ENCODE measurements at regions not wholly inside any gene's neighbourhood (a gene's known extent, or its start where the extent isn't known, plus 50 kb on each side); places are given as distances from the start of the nearest gene placed in this dataset.
"Not testable (repeated sequence)": the region's sequence is repeated elsewhere in the genome, so short reads cannot be mapped to it uniquely, and the experiment has no call there.

DNA sequence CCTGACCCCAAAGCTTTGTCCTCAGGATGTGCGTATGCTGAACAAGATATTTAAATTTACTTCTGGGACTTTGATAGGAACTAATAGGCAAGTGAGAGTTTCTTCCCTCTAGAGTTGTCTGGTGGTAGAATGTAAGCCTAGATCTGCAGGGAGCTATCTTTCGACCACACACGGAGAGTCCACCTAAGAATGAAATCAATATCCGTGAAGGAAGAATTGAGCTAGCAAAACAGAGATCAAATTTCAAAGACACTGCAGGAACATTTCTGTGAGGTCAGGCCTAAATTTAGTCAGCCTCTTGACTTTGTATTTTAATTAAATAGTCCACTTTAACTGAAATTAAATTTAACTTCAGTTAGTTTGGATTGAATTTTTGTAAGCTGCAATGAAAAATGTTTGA, 871.3 kb downstream of the RAB28 start:
- in situ Hi-C loops (cut with HindIII; ENCODE audit: low sequenced_read_pairs): no loop called here

DNA sequence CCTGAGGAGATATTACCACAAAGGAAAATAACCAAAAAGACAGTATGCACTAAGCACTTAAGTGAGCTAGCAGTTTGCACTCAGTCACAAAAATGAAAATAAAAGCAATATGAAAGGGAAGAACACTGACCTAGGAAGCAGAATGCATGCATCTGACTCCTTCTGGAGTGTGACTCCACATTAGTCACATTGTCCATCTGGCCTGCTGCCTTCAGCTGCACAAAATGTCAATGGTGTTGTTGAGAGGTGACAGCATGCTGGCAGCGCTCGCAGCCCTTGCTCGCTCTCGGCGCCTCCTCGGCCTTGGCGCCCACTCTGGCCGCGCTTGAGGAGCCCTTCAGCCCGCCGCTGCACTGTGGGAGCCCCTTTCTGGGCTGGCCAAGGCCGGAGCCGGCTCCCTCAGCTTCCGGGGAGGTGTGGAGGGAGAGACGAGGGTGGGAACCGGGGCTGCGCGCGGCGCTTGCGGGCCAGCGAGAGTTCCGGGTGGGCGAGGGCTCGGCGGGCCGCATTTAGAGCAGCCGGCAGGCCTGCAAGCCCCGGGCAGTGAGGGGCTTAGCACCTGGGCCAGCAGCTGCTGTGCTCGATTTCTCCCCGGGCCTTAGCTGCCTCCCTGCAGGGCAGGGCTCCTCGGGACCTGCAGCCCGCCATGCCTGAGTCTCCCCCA, 874.8 kb downstream of the RAB28 start:
- in situ Hi-C loops (cut with HindIII; ENCODE audit: low sequenced_read_pairs): not testable (repeated sequence)

DNA sequence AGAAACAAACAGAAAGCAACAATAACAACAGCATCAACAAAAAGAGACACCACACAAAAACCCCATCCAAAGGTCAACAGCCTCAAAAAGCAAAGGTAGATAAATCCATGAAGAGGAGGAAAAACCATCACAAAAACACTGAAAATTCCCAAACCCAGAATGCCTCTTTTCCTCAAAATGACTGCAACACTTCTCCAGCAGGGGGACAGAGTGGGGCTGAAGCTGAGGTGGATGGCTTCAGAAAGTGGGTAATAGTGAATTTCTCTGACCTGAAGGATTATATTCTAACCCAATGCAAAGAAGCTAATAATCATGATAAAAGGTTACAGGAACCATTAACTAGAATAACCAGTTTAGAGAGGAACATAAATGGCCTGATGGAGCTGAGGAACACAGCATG, 888.2 kb downstream of the RAB28 start:
- in situ Hi-C loops (cut with HindIII; ENCODE audit: low sequenced_read_pairs): no loop called here

DNA sequence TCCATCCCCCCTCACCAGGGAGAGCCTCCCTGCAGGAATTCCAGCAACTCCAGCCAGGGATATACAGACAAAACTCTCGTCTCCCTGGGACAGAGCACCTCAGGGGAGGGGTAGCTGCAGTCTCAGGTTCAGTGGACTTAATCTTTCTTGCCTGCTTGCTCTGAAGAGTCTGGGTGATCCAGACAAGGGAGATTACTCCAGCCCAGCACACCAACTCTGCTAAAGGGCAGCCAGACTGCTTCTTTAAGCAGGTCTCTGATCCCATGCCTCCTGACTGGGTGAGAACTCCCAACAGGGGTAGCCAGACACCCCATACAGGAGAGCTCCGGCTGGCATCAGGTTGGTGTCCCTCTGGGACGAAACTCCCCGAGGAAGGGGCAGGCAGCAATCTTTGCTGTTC, 888.7 kb downstream of the RAB28 start:
- in situ Hi-C loops (cut with HindIII; ENCODE audit: low sequenced_read_pairs): no loop called here

DNA sequence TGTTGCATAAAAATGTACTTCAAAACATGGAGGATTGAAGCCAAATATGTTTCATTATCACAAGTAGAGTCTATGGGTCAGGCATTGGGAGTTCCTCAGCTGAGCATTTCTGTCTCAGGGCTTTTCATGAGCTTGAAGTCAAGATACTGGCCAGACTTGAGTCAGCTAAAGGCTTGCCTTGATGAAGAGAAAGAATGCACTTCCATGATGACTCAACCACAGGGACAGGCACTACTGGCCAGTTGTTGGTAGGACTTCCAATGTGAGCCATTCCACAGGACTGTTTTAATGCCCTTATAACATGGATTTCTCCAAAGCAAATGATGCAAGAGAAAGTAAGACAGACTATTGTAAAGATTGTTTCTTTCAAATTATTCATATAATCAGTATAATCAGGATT, 895.6 kb downstream of the RAB28 start:
- in situ Hi-C loops (cut with HindIII; ENCODE audit: low sequenced_read_pairs): no loop called here

DNA sequence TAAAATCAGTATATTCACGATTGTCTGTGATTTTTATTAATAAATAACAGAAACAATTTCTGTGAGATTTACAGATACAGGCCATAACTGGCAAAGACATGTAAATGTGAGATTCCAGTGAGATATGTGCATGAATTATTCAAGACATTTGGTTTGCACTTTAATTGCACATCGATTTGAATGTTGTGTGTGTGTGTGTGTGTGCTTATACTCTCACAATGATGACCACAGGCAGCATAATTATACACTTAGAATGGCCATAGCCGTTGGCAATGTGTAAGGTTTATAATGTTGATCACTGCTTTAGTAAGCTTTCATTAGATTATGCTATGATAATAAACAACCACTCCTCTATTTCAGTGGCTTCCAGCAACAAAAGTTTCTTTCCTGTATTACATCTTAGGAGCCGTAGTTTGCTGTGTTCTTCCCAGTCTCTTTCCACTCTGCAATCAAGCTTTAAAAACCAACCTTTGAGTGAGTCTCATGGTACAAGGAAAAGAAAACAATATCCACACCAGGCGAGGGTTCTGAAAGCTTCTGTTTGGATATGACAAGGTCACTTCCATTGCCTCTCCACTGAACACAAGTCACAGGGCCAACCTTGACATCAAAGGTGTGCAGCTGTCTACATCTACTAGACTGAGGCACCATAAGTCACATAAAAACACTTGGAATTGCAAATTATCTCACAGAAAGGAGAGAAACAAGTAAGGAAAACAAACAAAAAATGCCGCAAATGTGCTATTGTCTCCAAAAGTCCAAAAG, 897.7 kb downstream of the RAB28 start:
- in situ Hi-C loops (cut with HindIII; ENCODE audit: low sequenced_read_pairs): no loop called here

DNA sequence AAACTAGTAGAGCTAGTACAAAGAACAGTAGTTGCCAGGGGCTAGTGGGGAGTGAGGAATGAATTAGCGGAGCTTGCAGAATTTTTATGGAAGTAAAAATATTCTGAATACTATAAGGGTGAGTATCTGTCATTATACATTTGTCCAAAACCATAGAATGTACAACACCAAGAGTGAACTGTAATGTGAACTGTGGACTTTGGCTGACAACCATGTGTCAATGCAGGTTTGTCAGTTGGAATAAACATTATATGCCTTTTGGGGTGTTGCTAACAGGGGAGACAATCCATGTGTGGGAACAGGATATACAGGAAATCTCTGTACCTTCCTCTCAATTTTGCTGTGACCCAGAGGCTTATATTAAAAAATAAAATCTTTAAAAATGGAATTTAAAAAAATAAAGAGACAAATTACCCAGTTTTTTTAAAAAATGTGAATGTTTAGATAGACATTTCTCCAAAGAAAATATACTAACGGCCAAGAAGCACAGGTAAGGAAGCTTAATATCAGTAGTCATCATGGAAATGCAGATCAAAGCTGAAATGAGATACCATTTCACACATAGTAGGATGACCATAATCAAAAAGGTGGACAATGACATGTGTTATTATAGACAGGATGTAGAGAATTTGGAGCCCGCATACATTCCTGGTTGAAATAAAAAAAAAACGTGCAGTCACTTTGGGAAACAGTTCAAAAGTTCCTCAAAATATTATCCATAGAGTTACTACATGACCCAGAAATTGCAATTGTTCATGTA, 899.8 kb downstream of the RAB28 start:
- in situ Hi-C loops (cut with HindIII; ENCODE audit: low sequenced_read_pairs): no loop called here

DNA sequence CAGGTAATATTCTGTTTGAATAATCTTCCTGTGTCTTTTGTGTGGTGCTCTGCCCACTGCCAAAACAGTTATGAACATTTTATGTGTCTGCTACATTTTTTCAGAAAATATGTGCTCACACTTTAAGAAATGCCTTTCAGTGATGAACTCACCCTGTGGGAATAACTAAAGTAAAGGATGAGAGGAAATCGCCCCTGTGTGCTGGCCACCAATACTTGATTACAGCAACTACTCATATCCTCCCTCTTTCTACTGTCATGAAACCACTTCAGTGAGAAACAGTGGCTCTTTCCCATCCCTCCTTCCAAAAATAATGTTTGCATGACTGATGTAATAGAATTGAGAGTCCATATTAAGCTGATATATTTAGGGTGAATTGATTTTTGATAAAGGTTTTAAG, 900.9 kb downstream of the RAB28 start:
- in situ Hi-C loops (cut with HindIII; ENCODE audit: low sequenced_read_pairs): no loop called here

DNA sequence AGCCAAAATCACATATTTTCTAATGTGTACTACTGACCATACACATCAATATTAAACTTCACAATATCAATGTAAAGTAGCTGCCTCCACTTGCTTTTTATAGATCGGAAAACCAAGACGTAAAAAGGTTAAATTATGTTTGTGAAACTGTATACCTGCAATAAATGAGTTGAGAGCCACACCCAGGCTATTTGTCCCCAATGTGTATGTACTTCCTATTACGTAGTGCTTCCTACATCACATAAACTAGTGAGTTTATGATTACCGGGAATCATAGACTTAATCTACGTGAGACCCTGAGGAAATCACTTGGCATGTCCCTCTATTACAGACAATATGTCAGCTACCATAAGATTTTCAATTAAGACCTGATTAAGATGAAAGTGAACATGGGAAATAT, 903.4 kb downstream of the RAB28 start:
- in situ Hi-C loops (cut with HindIII; ENCODE audit: low sequenced_read_pairs): no loop called here

DNA sequence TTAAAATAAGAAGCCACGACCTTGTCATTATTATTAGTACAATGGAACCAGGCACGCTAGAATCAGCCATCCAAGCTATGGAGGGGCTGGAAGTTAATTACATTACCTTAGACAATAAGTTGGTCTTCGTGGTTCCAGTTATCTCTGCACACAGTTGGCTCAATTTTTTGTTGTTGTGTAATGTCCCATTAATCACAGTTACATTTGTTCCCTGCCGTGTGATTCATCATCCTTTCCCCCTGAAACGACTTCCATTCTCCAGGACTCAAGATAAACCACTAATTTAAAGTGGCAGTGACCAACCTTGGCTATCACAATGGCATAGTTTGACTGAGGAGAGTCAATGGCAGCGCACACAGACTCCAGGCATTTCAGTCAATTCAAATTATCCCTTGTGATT, 905.0 kb downstream of the RAB28 start:
- in situ Hi-C loops (cut with HindIII; ENCODE audit: low sequenced_read_pairs): no loop called here

DNA sequence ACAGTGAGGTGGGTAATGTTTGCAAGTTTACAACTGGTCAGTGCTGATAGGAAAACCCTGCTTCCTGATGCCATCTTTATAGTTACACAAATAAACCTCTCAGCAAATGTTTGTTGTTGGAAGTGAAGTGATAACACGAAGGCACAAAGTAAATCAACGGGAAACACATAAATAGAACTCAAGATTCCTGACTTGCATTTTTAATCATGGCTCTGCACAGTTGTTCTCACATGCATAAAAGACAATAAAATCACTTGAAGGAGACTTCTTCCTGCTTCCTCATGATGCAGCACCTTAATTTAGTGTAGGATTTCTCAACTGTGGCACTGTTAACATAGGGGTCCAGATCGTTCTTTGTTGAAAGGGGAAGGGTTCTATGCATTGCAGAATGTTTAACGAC, 907.7 kb downstream of the RAB28 start:
- in situ Hi-C loops (cut with HindIII; ENCODE audit: low sequenced_read_pairs): no loop called here

DNA sequence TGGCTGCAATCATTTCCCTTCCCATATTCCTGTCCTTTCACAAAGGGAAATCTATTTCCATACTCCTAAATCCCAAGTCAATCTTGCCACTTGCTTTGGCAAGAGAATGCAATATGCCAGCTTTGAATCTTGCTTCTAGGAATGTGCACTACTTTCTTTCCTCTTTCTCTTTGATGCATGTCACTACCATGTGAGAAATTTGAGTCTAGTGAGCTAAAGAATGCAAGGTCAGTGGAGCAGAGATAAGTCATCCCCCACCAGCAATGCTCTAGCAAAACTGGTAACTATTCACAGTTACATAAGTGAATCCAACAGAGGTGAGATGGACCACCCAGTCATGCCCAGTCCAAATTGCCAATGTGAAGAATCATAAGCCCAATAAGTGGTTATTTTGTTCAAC, 910.4 kb downstream of the RAB28 start:
- in situ Hi-C loops (cut with HindIII; ENCODE audit: low sequenced_read_pairs): no loop called here

DNA sequence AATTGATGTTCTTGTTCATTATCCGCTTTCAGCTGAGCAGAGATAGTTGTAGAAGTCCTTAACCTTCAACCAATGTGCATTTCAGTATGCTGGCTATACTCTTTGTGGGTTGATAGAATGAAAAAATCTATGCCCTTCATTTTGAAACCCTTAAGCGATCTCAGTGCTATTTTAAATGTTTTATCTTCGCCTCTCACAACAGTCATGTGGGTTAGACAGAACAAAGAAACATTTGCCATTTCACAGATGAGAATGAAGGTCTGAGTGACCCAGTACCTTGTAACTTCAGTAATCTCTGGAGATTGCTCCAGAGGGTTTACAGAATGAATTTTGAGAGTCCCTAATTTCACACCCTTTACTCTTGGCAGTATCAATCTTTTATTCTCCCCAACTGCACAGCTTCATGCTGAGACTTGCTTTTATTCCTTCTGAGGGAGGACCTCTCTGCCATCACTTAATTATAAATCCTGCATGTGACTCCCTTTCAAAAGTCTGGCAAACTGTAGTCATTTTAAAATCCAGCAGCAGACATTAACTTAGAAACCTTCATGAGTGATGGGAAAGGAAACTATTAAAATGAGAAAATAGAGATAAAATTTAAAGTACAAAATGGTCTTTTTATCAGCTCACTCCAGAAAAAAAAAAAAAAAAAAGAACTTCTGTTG, 921.5 kb downstream of the RAB28 start:
- in situ Hi-C loops (cut with HindIII; ENCODE audit: low sequenced_read_pairs): no loop called here

DNA sequence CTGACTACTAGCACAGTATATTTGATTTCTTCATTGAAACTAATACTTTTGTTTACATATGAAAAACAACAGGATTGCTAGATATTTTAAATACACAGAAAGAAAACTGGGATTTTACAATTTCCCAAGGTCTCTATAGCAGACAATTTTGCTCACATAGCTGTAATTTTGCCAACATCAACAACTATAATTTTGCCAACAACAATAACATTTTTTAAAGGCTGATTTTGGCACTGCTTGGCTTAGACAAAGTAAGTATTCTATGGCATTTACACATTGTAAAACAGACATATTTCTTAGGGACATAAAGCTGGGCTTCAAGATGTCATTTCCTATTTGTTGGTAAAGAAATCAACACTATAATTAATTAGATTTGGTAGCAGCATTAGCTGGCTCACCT, 922.1 kb downstream of the RAB28 start:
- in situ Hi-C loops (cut with HindIII; ENCODE audit: low sequenced_read_pairs): no loop called here

DNA sequence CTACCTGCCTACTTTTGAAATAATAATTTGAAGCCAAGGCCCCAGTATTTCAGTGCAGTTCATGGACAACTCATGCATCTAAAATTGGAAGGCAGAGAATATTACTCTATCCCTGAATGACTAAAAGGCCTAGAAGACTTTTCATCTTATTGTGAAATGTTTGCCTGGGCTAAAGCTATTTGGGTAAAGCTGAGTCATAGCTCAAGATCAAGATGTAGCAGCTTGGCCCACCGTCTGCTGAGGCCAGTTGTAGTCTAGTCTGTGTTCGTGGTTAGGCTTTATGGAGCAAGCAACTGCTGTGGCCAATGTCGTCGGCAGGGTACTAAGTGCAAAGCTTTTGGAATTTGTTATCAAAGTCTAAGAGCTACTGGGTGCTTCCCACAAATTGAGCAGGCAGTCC, 929.1 kb downstream of the RAB28 start:
- in situ Hi-C loops (cut with HindIII; ENCODE audit: low sequenced_read_pairs): no loop called here

DNA sequence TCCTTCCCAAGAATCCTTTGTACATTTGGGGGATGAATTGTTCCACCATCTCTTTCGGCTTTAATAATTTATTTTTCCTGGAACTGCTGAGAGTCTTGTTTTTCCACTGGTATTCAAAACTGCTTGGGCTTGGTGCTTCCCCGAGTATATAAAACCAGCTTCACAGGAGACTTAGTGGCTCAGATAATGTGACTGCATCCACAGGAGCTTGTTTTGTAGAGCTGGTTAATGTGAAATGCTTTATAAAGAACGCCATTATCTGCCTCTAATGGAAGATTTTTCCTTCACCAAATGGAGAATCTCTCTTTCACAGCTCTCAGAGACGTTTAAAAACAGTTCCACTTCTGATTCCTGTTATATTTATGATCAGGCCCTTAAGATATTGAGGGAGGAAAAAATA, 935.5 kb downstream of the RAB28 start:
- in situ Hi-C loops (cut with HindIII; ENCODE audit: low sequenced_read_pairs): no loop called here

DNA sequence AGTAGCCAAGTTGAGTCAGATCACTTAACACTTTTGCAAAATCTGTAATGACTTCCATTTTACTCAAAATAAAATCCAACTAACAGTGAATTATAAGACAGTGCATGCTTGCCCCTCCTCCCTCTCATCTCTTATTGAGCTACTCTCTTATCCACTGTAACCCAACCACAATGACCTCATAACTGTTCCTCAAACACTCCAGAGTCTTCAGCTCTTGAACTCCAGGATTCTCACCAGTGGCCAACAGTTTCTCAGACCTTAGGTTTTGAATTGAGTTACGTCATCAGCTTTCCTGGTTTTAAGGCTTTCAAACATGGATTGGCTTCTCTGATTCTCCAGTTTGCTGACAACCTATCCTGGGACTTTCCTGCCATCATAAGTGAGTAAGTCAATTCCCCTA, 938.3 kb downstream of the RAB28 start:
- in situ Hi-C loops (cut with HindIII; ENCODE audit: low sequenced_read_pairs): no loop called here

DNA sequence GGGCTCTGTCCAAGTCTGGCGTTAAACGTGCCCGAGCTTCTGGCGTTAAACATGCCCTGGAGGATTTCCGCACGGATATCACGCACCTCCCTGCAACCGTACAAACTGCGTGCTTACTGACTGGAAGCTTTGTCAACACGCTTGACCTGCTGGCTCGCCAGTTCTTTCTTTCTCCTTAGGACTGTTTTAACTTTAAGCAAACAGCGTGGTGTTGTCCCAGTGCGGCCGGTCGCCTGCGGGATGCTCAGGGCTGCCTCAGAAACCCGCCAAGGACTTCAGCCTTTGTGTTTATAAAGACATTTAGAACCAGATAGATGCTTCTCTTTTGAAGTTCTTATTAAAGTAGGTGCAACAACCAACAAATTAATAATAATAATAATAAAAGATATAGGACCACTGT, 946.0 kb downstream of the RAB28 start:
- in situ Hi-C loops (cut with HindIII; ENCODE audit: low sequenced_read_pairs): no loop called here

DNA sequence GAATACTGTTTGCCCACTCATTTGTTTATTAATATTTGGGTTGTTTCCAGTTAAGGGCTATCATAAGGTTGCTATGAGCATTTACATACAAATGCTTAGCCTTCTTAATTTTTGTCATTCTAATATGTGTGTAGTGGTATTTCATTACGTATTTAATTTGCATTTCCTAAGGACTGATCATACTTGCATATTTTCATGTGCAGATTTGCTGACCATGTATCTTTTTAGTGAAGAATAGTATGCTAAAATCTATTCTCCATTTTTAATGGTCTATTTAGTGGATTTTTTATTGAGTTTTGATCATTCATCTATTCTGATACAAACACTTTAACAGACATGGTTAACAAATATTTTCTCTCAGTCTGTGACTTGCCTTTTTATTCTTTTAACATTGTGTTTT, 949.5 kb downstream of the RAB28 start:
- in situ Hi-C loops (cut with HindIII; ENCODE audit: low sequenced_read_pairs): no loop called here

DNA sequence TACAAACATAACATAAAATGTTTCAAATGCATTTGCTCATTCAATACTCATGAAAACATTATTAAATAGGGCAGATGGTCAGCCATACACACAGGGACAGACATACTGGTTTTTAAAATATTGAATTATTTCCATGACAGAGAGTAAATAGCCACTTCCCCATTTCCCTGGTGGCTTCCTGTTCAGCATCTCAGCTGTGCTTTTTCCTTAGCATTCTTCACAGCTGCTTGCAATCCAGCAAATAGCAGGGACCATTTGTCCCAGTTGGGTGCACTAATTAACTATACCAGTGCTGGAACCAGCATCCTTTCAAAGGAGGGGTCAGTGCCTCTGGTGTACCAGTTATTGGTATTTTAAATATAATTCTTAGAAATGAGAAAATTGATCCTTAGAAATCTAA, 964.7 kb downstream of the RAB28 start:
- in situ Hi-C loops (cut with HindIII; ENCODE audit: low sequenced_read_pairs): no loop called here

DNA sequence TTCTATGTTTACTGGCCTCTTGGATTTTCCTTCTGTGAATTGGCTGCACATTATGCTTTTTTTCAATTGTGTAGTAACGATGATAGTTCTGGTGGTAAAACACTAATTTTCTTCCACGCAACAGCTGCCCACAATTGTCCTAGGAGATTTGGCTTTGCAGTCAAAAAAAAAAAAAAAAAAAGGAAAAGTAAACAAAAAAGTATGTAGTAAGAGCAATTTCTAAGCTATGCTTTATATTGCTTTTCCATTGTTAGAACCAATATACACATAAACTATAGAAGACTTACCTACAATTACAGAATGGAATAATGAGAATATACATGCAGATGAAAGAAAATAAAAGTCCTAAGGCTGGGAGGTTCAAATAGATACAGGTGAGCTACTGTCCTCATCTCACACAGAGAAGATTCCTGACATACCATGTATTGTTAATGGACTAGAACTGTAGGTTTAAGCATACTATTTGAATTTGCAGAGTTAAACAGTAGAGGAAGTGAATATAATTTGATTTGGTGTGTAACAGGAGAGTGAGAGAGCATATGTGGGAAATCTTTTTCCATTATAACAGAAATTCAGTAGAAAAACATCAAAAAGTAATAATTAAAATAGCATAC, 976.2 kb downstream of the RAB28 start:
- in situ Hi-C loops (cut with HindIII; ENCODE audit: low sequenced_read_pairs): no loop called here
